HG02981 (cell line): ENCODE measurements at regions not wholly inside any gene's neighbourhood (a gene's known extent, or its start where the extent isn't known, plus 50 kb on each side); places are given as distances from the start of the nearest gene placed in this dataset.
"Not testable (repeated sequence)": the region's sequence is repeated elsewhere in the genome, so short reads cannot be mapped to it uniquely, and the experiment has no call there.

Experiments used
- ATAC-seq: cut with Tn5 transposase; IDR thresholded peaks from one replicate; pipeline ENCODE4 v1.9.1; 2021; ENCODE audit warnings: mild to moderate bottlenecking, moderate library complexity; ENCODE audit not compliant: unreplicated experiment

DNA sequence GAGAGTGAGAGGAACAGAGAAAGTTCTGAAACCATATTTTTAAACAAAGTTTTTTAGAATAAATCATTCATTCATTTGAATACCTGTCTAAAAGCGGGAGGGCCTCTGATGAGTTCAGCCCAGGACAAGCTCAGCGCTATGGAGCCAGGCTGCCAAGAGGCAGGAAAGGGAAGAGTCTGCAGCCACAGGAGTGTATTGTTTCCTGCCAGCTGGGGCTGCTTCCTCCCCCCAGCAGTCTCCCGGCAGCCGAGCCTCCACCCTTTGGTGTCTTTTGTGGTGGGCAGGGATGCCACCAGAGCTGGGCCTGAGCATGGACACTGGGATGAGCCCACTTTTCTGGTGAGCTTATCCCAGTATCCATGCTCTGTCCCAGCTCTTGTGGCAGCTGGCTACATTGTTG is 199.5 kb upstream of the TPRG1 start:
- ATAC-seq, result no peak

- no peak for ATAC-seq
These were observed 196.7 kb upstream of the TPRG1 start for GRCh38 chr3:188974856-188975599.

DNA sequence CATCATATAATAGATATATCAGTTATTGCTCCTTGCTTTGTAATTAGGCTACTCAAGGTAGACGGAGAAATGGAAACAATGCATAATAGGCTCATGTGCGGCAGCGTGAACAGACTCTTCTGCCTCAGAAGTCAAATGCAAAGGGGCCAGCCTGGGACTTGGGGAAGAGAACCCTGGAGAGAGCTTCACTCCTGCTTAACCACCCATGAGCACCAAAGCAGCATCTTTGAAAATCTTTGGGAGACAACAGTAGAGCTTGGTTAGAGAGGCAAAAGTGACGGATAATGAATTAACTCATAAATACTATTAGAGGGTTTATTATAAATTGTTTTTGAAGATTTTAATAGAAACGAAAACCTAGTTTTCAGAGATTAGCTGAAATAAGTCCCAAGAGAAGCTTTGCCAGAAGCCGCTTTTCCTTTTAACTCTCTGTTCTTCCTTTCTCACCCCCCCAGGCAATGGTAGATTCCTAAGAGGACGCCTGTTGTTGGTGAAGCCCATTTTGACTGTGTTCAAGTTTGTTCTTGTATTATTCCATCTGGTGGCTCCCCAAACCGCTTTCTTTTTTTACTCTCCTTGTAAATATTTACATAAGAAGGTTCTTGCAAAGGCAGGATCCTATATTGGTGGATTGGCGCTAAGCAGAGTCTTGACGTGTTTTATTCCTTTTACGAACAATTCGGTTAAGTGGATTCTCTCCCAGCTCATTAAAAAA is 196.0 kb upstream of the TPRG1 start:
- ATAC-seq, result no peak

GRCh38 chr3:188976407-188976806 is 195.4 kb upstream of the TPRG1 start:
- no peak for ATAC-seq

GRCh38 chr3:188978421-188979171 is 193.2 kb upstream of the TPRG1 start:
- no peak for ATAC-seq

DNA sequence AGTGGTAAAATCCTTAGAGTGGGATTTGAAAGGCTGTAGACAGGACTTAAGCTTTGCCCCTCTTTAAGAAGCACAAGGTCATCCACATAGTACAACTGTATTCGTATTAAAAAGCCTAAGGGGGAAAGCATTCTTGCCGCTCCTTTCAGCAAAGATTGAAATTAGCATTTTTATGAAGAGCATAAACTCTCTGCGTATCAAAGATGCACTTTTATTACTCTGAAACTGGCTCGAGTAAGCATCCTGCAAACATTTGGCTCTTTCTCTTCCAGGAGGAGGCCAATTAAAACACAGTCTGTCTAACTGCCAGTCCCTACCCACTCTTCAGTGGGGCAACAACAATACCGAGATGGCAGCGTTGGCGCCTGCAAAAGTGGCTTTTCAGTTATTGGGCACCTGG is 192.5 kb upstream of the TPRG1 start:
- ATAC-seq, result no peak

DNA sequence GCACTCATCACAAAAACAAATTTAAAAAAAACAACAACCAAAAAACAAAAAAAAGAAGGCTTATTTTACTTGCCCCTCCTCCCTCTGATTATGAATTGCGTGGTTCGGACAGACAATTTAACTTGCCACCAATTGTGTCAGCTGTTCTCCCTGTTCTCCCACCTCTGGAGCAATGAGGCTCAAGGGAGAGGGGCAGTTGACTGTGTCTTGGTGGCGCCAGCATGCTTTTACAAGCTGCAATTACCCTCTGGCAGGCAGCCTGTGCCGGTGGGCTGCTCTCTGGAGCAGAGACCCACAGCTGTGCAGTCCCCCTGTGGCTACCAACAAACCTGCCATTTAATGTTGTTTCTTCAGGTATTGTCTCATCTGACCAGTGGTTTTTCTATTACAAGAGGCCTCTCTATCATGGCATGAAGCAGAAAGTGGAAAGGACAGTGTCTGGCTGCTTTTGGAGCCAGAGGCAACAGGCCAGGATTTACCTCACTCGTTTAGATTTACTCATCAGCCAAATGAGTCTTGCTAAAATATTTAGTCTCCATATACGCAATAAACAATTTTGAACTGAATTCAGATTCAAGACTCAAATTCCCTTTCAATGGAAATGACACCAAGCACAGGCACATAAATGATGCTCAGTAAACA is 192.0 kb upstream of the TPRG1 start:
- no peak for ATAC-seq

DNA sequence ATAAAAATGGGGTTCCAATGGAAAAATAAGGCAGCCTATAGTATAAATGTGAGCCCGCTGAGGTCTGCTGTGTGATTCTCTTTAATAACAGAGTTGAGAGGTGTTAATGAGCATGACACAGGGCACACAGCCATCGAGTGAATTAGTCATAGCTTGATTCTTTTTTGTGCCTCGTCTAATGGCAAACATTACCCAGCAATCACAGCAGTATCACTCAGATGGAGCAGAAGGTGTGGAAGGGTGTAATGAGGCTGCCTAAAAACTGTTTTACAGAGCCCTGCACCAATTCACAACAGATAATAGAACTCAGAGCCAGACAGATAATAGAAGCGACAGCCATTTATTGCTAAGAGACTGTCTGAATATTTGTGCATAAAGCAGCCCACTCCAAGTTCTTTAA is 178.6 kb upstream of the TPRG1 start:
- ATAC-seq, result no peak

DNA sequence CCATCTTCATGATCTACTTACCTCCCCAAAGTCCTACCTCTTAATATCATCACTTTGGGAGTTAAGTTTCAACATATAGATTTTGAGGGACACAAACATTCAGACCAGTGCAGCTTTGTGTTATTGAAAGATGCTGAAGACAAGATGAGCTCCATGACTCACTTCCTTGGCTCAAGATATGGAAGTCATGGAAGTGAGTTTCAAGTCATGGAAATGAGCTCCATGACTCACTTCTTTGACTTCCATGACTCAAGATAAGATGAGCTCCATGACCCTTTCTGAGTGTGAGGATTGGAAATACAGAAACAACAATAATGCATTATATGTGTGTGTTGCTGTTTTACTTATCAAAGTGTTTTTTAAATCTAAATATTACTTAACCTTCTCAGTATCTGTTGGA is 170.2 kb upstream of the TPRG1 start:
- ATAC-seq, result no peak

- no peak for ATAC-seq
These were observed 168.4 kb upstream of the TPRG1 start for GRCh38 chr3:189003410-189003809.

DNA sequence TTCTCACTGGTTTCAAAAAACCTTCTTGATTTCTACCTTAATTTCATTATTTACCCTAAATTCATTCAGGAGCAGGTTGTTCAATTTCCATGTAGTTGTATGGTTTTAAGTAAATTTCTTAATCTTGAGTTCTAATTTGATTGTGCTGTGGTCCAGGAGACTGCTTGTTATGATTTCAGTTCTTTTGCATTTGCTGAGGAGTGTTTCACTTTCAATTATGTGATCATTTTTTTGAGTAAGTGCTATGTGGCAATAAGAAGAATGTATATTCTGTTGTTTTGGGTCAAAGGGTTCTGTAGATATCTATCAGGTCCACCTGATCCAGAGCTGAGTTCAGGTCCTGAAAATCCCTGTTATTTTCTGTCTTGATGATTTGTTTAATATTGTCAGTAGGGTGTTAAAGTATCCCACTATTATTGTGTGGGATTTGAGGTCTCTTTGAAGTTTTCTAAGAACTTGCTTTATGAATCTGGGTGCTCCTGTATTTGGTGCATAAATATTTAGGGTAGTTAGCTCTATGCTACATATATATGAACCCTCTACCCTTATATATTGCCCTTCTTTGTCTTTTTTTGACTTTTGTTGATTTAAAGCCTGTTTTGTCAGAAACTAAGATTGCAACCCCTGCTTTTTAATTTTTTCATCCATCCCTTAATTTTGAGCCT is 158.4 kb upstream of the TPRG1 start:
- ATAC-seq, result no peak

DNA sequence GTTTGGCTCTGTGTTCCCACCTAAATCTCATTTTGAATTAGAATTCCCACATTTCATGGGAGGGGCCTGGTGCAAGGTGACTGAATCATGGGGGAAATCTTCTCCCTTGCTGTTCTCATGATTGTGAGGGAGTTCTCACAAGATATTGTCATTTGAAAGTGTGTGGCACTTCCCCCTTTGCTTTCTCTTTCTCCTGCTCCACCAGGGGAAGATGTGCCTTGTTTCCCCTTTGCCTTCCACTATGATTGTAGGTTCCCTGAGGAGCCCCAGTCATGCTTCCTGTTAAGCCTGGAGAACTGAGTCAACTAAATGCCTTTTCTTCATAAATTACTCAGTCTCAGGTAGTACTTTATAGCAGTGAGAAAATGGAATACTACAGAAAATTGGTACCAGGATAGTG is 157.2 kb upstream of the TPRG1 start:
- ATAC-seq, result no peak

DNA sequence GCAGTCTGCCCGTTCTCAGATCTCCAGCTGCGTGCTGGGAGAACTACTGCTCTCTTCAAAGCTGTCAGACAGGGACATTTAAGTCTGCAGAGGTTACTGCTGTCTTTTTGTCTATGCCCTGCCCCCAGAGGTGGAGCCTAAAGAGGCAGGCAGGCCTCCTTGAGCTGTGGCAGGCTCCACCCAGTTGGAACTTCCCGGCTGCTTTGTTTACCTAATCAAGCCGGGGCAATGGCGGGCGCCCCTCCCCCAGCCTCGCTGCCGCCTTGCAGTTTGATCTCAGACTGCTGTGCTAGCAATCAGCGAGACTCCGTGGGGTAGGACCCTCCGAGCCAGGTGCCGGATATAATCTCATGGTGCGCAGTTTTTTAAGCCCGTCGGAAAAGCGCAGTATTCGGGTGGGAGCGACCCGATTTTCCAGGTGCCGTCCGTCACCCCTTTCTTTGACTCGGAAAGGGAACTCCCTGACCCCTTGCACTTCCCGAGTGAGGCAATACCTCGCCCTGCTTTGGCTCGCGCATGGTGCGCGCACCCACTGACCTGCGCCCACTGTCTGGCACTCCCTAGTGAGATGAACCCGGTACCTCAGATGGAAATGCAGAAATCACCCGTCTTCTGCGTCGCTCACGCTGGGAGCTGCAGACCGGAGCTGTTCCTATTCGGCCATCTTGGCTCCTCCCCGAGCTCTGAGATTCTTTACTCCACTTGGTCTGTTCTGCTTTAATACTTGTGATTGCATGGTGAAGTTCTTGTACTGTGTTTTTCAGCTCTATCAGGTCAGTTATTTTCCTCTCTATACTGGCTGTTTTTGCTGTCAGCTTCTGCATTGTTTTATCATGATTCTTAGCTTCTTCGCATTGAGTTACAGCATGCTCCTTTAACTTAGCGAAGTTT is 148.9 kb upstream of the TPRG1 start:
- ATAC-seq, result not testable (repeated sequence)

DNA sequence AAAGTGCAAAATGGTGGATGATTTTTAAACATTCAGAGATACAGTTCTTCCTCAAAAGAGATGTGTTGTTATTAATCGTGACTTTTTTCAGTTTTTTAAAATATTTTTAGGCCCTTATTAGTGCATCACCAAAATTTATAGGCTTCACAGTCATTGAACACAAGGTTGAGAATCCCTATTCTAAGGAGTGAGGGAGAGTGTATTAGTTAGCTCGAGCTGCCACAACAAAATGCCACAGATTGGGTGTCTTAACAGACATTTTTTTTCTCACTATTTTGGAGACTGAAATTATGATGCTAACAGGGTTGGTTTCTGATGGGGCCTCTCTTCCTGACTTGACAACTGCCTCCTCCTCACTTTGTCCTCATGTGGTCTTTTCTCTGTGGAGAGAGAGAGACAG is 145.9 kb upstream of the TPRG1 start:
- ATAC-seq, result no peak

- no peak for ATAC-seq
These were observed 144.1 kb upstream of the TPRG1 start for GRCh38 chr3:189027626-189028155.

DNA sequence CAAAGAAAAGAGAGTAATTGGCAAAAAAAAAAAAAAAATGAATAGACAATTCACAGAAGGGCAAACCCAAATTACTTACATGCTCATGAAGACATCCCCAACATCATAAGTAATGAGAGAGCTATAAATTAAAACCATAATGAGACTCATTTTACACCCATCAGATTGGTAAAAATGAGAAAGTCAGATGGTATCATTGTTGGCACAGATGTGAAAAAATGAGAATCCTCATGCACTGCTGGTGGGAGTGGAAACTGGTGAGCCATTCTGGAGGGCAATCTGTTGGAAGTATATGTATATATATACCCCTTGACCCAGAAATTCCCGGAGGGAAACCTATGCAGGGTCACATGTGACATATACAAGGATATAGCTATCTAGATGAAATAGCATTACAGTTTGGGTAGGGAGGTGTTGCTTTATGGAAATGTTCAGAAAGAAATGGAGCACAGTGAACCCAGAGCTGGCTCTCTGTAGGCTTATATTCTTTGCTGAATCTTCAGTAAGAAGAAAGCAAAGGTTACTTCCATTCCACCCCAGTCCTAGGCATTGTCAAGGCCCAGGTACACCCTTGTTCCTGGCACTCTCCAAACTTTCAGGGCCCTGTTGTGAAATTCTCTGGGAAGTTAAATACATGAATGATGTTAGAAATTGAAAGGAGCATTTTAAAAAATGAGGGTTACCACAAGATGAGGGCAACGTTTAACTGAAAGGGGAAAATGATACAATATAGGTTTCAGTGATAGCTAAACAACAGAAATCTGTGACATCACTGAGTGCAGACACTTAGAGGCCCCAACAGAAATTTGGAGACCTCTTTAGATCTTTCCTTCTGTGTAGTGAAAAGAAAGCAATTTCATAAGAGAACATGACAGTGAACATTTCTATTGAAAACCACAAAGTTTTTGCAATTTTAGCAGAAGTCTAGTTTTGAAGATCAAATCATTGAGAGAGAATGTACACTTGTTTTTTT is 132.7 kb upstream of the TPRG1 start:
- ATAC-seq, result no peak

DNA sequence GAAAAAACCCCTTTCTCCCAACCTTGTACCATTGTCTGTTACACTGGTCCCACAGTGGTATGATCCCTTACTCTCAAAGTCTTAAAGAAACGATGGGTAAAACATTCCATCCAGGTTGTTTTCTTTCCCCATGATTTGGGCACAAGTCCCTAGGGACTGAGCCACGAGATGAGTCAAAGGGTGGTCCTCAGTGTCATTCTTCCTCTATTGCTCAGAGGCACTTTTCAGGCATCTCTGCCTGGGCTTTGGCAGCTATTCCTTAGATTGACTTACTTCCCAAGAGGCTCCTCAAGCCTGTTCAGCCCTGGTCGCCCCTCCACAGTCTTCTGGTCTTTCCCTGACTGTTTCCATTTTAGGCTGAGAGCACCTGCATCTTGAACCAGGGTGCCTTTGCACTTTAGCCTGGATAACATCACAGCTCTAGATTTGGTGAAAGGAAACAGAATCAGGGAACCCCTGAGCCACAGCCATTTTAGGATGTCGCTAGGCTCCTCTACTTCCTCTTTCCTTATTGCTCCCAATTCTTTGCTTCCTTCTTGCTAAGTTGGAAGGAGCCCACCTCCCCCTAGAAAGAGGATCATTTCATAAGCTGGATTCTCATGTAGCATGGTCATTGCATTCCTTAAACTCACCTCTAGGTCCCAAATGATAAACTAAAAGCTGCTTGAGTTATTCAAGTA is 131.0 kb upstream of the TPRG1 start:
- no peak for ATAC-seq
